OCI-LY1 (cell line): ENCODE measurements at regions not wholly inside any gene's neighbourhood (a gene's known extent, or its start where the extent isn't known, plus 50 kb on each side); places are given as distances from the start of the nearest gene placed in this dataset.

ENCODE experiments used
- EZH2 ChIP-seq: fragments of 200-600 bp; sonication (generic), shearing (Covaris generic); IDR thresholded peaks from 2 replicates; pipeline ENCODE4 v1.8.0; 2017; ENCODE audit warnings: borderline replicate concordance, mixed run types, mild to moderate bottlenecking, antibody characterized with exemption, low read length, moderate library complexity, mixed read lengths
- TF ChIP-seq, protein P1 (sequence below): fragments of 200-600 bp; sonication (generic), shearing (Covaris generic); IDR thresholded peaks from 2 replicates; pipeline ENCODE4 v1.5.1; 2017; ENCODE audit warnings: mild to moderate bottlenecking, antibody characterized with exemption, low read length, moderate library complexity, mixed read lengths

- TF ChIP-seq, protein P1, sequence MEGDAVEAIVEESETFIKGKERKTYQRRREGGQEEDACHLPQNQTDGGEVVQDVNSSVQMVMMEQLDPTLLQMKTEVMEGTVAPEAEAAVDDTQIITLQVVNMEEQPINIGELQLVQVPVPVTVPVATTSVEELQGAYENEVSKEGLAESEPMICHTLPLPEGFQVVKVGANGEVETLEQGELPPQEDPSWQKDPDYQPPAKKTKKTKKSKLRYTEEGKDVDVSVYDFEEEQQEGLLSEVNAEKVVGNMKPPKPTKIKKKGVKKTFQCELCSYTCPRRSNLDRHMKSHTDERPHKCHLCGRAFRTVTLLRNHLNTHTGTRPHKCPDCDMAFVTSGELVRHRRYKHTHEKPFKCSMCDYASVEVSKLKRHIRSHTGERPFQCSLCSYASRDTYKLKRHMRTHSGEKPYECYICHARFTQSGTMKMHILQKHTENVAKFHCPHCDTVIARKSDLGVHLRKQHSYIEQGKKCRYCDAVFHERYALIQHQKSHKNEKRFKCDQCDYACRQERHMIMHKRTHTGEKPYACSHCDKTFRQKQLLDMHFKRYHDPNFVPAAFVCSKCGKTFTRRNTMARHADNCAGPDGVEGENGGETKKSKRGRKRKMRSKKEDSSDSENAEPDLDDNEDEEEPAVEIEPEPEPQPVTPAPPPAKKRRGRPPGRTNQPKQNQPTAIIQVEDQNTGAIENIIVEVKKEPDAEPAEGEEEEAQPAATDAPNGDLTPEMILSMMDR, result no peak
- TF ChIP-seq EZH2, result no peak
These were observed 209.0 kb upstream of the SLC35B3 start for GRCh38 chr6:8644306-8644705.
